Endometrium (tissue), 2 donors: ENCODE measurements at regions not wholly inside any gene's neighbourhood (a gene's known extent, or its start where the extent isn't known, plus 50 kb on each side); places are given as distances from the start of the nearest gene placed in this dataset.

Source experiments
- FAIRE-seq: peaks from 2 replicates; lab custom pipeline; 2012; peaks lifted over from hg19 to GRCh38; lab: Jason Lieb, UNC
- donor health status: control.
- donor health status: control.

- FAIRE-seq, result no peak
These were observed 505.9 kb downstream of the EIPR1 start for GRCh38 chr2:2871480-2872308.

DNA sequence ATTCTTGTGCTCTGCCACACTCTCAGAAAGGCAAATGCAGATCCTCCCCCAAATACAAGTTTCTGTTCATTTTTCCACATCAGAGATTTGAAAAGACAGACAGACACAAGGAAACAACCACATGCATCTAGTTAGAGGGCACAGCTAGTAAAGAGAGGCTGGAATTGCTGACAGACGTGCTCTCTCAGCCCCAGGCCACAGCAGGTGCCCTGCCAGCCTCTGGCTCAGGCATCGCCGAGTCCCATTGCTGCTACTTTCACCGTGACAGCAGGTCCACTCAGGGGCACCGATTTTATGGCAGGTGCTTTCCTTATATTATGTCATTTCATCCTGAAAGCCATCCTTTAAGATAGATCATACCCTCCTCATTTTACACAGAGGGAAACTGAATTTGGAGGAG is 507.5 kb downstream of the EIPR1 start:
- no peak for FAIRE-seq

GRCh38 chr2:2869553-2869952 is 508.1 kb downstream of the EIPR1 start:
- FAIRE-seq, result no peak

GRCh38 chr2:2868085-2868484 is 509.5 kb downstream of the EIPR1 start:
- FAIRE-seq, result no peak

- no peak for FAIRE-seq
These were observed 510.1 kb downstream of the EIPR1 start for GRCh38 chr2:2867397-2867979.

DNA sequence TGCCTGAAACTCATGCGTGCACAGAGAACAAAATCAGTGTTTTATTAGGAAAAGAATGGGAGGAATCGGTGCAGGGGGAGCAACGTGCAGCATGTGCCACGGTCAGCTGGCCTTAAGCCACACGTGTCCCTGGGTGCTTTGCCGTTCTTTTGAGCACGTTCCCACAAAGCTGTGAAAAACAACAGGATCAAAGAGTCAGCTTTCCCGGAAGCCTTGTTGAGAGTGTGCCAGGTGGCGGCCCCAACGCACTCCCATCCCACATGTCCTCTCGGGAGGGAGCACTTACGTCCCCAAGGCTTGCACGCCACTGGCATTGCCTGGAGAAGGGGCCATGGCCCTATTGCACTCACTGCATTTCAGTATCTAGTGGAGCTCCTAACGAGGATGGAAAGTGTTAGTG is 511.2 kb downstream of the EIPR1 start:
- no peak for FAIRE-seq

GRCh38 chr2:2862386-2862785 is 515.2 kb downstream of the EIPR1 start:
- no peak for FAIRE-seq

GRCh38 chr2:2861666-2862240 is 515.9 kb downstream of the EIPR1 start:
- no peak for FAIRE-seq

GRCh38 chr2:2860589-2861300 is 516.9 kb downstream of the EIPR1 start:
- no peak for FAIRE-seq

DNA sequence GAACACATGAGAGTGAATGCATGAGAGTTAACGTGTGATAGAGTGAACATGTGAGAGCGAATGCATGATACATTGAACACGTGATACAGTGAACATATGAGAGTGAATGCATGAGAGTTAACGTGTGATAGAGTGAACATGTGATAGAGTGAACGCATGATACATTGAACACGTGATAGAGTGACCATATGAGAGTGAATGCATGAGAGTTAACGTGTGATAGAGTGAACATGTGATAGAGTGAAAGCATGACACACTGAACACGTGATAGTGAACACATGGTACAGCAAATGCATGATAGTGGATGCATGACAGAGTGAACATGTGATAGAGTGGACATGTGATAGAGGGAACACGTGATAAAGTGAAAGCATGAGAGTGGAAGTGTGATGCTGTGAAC is 517.9 kb downstream of the EIPR1 start:
- FAIRE-seq, result no peak

DNA sequence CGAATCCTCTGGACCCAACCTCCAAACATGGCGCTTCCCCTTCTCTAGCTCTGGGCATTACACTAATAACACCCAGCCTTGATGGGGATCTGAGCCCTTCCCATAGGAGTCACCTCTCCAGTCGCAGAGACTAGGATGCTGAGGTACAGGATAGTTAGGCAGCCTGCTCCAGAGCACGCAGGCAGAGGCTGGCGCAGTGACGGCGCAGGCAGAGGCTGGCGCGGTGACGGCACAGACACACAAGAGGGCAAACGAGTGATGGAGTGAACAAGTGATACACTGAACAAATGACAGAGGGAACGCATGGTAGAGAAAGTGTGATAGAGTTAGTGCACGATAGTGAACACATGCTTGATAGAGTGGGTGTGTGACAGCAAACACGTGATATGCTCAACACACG is 518.5 kb downstream of the EIPR1 start:
- no peak for FAIRE-seq

GRCh38 chr2:2856723-2857415 is 520.7 kb downstream of the EIPR1 start:
- FAIRE-seq, result no peak

GRCh38 chr2:2855297-2855696 is 522.3 kb downstream of the EIPR1 start:
- FAIRE-seq, result no peak

- FAIRE-seq, result no peak
These were observed 522.3 kb upstream of the MYT1L start for GRCh38 chr2:2853346-2853745.

- no peak for FAIRE-seq
These were observed 521.0 kb upstream of the MYT1L start for GRCh38 chr2:2851806-2852777.

DNA sequence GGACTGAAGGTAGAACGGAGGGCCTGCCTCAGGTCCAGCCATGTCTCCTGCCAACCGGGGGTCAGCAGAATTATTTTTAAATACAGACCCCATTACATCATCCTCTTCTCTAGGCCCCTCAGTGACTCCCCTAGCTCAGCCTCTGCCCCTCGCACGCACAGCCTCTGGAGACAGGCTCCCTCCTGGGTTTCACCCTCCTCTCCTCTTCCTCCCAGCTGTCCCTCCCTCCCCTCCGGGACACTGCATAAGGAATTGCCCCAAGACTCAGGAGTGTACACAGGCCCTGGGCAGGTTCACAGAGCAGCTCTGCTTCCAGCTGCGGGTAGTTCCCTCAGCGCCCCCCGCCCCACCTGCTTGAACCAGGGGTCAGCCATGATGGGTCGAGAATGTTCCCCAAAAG is 520.2 kb upstream of the MYT1L start:
- FAIRE-seq, result no peak

DNA sequence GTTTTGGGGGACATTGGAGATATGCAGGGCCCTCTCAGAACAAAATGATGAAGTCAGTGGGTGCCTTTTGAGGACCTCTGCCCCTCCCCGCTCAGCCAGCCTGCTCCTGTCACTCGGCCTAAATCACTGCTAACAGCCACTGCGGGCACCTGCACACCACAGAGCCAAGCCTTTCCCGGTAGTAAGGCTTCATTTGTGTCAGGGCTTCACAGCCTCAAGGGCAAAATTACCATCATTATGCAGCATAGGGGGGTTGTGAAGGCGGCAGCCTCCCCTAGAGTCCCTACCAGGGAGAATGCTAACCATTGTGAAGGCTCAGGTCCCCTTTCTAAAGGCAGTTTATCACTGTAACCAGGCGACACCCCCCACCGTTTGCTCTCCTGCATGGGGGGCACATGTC is 519.8 kb upstream of the MYT1L start:
- no peak for FAIRE-seq

DNA sequence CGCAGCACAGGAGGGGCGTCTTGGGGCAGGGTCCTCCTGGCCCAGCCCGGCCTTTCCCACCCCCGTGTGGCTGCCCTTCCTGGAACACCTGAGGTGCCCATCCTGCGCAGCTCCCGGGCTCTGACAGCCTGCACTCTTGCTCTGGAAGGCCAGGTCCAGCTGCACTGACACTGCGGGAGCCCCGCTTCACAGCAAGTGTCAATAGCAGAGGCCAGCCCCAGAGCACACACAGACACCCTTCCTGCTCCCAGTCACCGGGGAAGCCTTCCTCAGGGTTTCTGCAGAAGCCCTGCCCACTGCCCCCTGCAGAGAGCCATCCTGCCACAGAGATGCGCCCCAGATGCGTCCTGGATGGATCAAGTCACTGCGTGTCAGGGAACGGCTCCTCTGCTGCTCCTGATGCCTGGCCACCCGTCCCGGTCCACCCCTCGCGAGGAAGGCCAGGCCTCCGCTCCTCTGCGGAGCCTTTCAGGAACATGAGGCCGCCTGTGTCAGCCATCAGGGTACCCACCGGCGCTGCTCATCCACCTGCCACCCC is 519.2 kb upstream of the MYT1L start:
- no peak for FAIRE-seq

GRCh38 chr2:2849464-2850217 is 518.6 kb upstream of the MYT1L start:
- FAIRE-seq, result no peak
